GM18511 (cell line): ENCODE measurements at regions not wholly inside any gene's neighbourhood (a gene's known extent, or its start where the extent isn't known, plus 50 kb on each side); places are given as distances from the start of the nearest gene placed in this dataset.
"Not testable (repeated sequence)": the region's sequence is repeated elsewhere in the genome, so short reads cannot be mapped to it uniquely, and the experiment has no call there.

Experiments used
- ATAC-seq: cut with Tn5 transposase; IDR thresholded peaks from one replicate; pipeline ENCODE4 v1.9.1; 2021; ENCODE audit warnings: mild to moderate bottlenecking, moderate library complexity; ENCODE audit not compliant: unreplicated experiment

- no peak for ATAC-seq
These were observed 483.8 kb downstream of the DMAC1 start for GRCh38 chr9:7315746-7316145.

- ATAC-seq = no peak
These were observed 484.5 kb downstream of the DMAC1 start for GRCh38 chr9:7315116-7315515.

GRCh38 chr9:7313389-7313788 lies 486.2 kb downstream of the DMAC1 start:
- no peak for ATAC-seq

- ATAC-seq = not testable (repeated sequence)
These were observed 490.5 kb downstream of the DMAC1 start for GRCh38 chr9:7309051-7309450.

GRCh38 chr9:7305677-7306076 lies 493.9 kb downstream of the DMAC1 start:
- no peak for ATAC-seq

- ATAC-seq = no peak
These were observed 495.0 kb downstream of the DMAC1 start for GRCh38 chr9:7304627-7304995.

GRCh38 chr9:7303907-7304626 lies 495.5 kb downstream of the DMAC1 start:
- ATAC-seq = no peak

- peak; percentile 50 for ATAC-seq
These were observed 499.1 kb downstream of the DMAC1 start for GRCh38 chr9:7300484-7300883.

GRCh38 chr9:7298123-7298522 lies 501.5 kb downstream of the DMAC1 start:
- peak; percentile 97 for ATAC-seq

- peak; percentile 0 for ATAC-seq
These were observed 502.1 kb downstream of the DMAC1 start for GRCh38 chr9:7297521-7297920.

GRCh38 chr9:7293091-7293490 lies 506.5 kb downstream of the DMAC1 start:
- no peak for ATAC-seq

- peak; percentile 76 for ATAC-seq
These were observed 509.8 kb downstream of the DMAC1 start for GRCh38 chr9:7289773-7290172.

- ATAC-seq = no peak
These were observed 511.6 kb downstream of the DMAC1 start for GRCh38 chr9:7287986-7288385.

- no peak for ATAC-seq
These were observed 512.5 kb downstream of the DMAC1 start for GRCh38 chr9:7287065-7287464.

GRCh38 chr9:7286101-7286500 lies 513.5 kb downstream of the DMAC1 start:
- ATAC-seq = no peak

- no peak for ATAC-seq
These were observed 514.4 kb downstream of the DMAC1 start for GRCh38 chr9:7285199-7285598.

- ATAC-seq = no peak
These were observed 515.1 kb downstream of the DMAC1 start for GRCh38 chr9:7284517-7284916.

- ATAC-seq = no peak
These were observed 515.5 kb downstream of the DMAC1 start for GRCh38 chr9:7284117-7284516.

GRCh38 chr9:7273575-7273974 lies 515.8 kb downstream of the KDM4C start:
- ATAC-seq = no peak

GRCh38 chr9:7266911-7267595 lies 509.3 kb downstream of the KDM4C start:
- ATAC-seq = no peak

- no peak for ATAC-seq
These were observed 507.4 kb downstream of the KDM4C start for GRCh38 chr9:7265181-7265580.

- no peak for ATAC-seq
These were observed 501.9 kb downstream of the KDM4C start for GRCh38 chr9:7259544-7260241.
